GM12892 (cell line): ENCODE measurements at regions not wholly inside any gene's neighbourhood (a gene's known extent, or its start where the extent isn't known, plus 50 kb on each side); places are given as distances from the start of the nearest gene placed in this dataset.

Source experiments
- DNase-seq: peaks from one replicate; pipeline ENCODE4 v3.0.0; 2011; ENCODE audit not compliant: insufficient read length
- FAIRE-seq: peaks from 2 replicates; lab custom pipeline; 2011; peaks lifted over from hg19 to GRCh38; lab: Jason Lieb, UNC
- POLR2A ChIP-seq: IDR thresholded peaks from 2 replicates; pipeline ENCODE4 v1.6.1; 2011; ENCODE audit warnings: low read depth, low read length, control low read depth
- POLR2AphosphoS5 ChIP-seq: IDR thresholded peaks from 2 replicates; pipeline ENCODE4 v1.6.1; 2011; ENCODE audit warnings: low read depth, low read length, control low read depth
- TAF1 ChIP-seq: IDR thresholded peaks from 2 replicates; pipeline ENCODE4 v1.6.1; 2011; ENCODE audit warnings: low read depth, mild to moderate bottlenecking, control low read depth, low read length, borderline replicate concordance

GRCh38 chr18:45203677-45204076 is 411.6 kb upstream of the SLC14A2 start:
- FAIRE-seq = no peak
- no peak for DNase-seq
- no peak for TF ChIP-seq TAF1
- no peak for TF ChIP-seq POLR2A
- no peak for TF ChIP-seq POLR2AphosphoS5

DNA sequence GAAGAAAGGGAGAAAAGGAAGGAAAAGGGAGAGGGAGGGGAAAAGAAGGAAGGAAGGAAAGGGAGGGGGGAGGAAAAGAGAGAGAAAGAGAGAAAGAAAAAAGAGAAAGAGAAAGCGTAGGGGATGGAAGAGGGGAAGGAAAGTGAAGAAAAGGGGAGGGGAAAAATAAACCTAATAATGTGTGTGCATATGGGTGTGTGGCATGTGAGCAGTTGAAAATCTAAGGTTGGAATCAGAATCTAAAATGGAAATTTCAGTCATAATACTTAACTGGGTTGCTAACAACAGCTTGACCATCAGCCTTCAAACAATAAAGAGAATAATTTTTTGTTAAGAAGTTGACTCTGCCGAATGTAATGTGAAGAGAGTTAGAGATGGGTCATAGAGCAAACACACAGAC is 407.9 kb upstream of the SLC14A2 start:
- no peak for FAIRE-seq
- DNase-seq = no peak
- TF ChIP-seq POLR2A (no peak), TAF1 (no peak), POLR2AphosphoS5 (no peak)

DNA sequence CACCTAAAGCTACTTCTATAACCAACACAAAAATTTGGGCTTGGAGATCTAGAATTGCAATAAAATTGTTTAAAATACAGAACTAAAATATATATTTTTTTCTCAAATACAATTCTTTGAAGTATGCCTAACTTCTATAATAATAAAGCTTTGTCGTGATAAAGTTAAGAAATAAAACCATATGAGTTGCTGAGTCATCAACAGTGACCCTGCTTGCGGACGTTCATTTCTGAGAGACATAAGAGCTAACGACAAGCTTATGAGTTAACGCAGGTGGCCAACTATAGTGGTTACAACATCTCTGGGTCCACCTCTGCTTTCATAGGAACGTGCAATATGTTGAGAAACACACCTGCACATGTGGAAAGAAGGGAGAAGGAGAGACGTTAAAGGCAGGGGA is 407.1 kb upstream of the SLC14A2 start:
- DNase-seq (no peak), FAIRE-seq (no peak)
- TF ChIP-seq POLR2A = no peak
- TF ChIP-seq TAF1 = no peak
- no peak for TF ChIP-seq POLR2AphosphoS5

- FAIRE-seq (peak; percentile 99), DNase-seq (peak; percentile 26)
- TF ChIP-seq POLR2A (no peak), POLR2AphosphoS5 (no peak), TAF1 (no peak)
Measured at GRCh38 chr18:45212181-45213039, 402.9 kb upstream of the SLC14A2 start.

DNA sequence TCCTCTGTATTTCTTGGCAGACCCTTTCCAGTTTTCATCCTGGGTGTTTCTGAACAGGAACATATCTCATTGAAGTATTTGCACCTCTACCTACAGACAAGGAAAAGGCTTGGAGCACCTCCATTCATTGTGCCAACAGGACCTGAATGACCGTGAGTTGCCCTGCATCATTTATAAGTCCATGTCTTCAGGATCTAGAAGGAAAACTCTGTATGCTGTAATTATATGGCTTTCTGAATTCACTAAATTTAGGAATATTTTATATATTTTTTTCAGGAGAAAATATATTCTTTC is 402.3 kb upstream of the SLC14A2 start:
- no peak for DNase-seq
- TF ChIP-seq POLR2AphosphoS5 (no peak), TAF1 (no peak), POLR2A (no peak)
- FAIRE-seq = no peak

- TF ChIP-seq POLR2A (no peak), TAF1 (no peak), POLR2AphosphoS5 (no peak)
- FAIRE-seq = no peak
- DNase-seq = no peak
Measured at GRCh38 chr18:45218436-45218835, 396.8 kb upstream of the SLC14A2 start.

DNA sequence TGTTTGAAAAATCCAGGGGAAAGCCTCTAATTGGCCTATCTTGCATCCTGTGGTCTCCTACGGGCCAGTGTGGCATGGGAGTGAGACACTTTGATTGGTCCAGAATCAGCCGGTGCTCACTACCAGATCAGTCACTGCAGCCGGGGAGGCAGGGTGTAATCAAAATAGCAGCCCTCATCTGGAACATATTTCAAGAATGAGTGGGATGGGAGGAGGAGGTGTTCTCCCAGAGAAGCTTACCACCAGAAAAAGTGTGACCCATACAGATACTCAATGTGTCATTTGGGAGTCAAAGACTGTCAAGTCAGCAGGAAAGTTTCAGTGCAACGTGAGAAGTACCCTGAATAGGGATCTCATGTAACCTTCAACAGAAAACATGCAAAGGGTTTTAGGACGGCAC is 393.9 kb upstream of the SLC14A2 start:
- DNase-seq = no peak
- FAIRE-seq = no peak
- TF ChIP-seq POLR2AphosphoS5 (no peak), POLR2A (no peak), TAF1 (no peak)

GRCh38 chr18:45222180-45222579 is 393.1 kb upstream of the SLC14A2 start:
- TF ChIP-seq TAF1 = no peak
- no peak for TF ChIP-seq POLR2AphosphoS5
- no peak for TF ChIP-seq POLR2A
- DNase-seq = no peak
- FAIRE-seq = no peak

- TF ChIP-seq POLR2A (no peak), TAF1 (no peak), POLR2AphosphoS5 (no peak)
- FAIRE-seq (no peak), DNase-seq (no peak)
Measured at GRCh38 chr18:45227001-45227742, 388.1 kb upstream of the SLC14A2 start.

- FAIRE-seq (no peak), DNase-seq (no peak)
- TF ChIP-seq TAF1 (no peak), POLR2AphosphoS5 (no peak), POLR2A (no peak)
Measured at GRCh38 chr18:45228796-45229388, 386.4 kb upstream of the SLC14A2 start.

DNA sequence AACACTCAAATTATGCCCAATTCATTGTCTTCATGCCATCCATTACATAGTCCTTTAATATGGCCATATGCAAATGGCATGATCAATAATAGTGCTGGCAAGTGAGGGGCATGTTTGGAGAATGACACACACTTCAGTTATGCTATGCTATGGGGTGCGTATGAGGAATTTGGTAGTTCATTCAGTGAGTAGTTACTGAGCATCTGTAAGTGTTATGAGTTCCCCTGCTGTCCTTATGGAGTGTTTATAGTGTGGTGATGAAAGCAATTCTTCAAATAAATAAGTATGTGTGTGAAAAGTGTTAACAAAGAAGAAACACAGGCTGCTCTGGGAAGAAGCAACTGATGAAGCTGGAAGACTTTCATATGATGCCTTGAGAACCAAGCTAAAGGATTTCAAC is 383.7 kb upstream of the SLC14A2 start:
- DNase-seq = no peak
- TF ChIP-seq POLR2A = no peak
- TF ChIP-seq POLR2AphosphoS5 = no peak
- TF ChIP-seq TAF1 = no peak
- FAIRE-seq = no peak
